ENCODE measurements at regions not wholly inside any gene's neighbourhood (a gene's known extent, or its start where the extent isn't known, plus 50 kb on each side); places are given as distances from the start of the nearest gene placed in this dataset.

DNA sequence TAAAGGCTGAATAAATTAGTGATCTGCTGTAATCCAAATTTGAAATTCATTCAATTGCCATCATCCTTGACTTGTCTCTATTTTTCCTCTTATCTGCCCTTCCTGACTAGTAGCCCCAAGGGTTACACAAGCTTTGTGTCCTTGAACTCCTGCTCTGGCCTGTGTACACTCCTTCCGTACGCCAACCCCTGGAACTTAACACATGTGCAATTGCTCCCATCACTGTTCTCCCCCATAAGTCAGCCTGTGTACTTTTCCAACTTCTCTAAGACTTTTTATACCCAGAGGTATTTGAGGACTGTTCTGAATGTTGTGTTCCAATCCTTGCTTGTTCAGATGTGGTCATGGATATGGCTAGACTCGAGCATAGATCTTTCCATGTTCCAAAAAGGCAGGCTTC is 171.1 kb upstream of the G2E3 start:
- H3K27ac ChIP-seq (ENCODE audit: low read length), result no peak overlapping the region
- no peak overlapping the region for H3K9ac ChIP-seq (ENCODE audit: low read length)
- H3K4me1 ChIP-seq (ENCODE audit: low read length), result no peaks in the 10 kb centered on the region
- H3F3A ChIP-seq (ENCODE audit: insufficient read depth, low read length), result no peaks in the 10 kb centered on the region
- H4K20me1 ChIP-seq (ENCODE audit: insufficient read depth, low read length), result no peaks in the 10 kb centered on the region
- TF ChIP-seq EZH2phosphoT487 (IDR thresholded peaks at IDR 0.05; ENCODE audit: low read length) (no peak), EZH2 (optimal IDR thresholded peaks at IDR 0.05; ENCODE audit: low read depth, low read length) (no peak)
- TF ChIP-seq, protein P1, sequence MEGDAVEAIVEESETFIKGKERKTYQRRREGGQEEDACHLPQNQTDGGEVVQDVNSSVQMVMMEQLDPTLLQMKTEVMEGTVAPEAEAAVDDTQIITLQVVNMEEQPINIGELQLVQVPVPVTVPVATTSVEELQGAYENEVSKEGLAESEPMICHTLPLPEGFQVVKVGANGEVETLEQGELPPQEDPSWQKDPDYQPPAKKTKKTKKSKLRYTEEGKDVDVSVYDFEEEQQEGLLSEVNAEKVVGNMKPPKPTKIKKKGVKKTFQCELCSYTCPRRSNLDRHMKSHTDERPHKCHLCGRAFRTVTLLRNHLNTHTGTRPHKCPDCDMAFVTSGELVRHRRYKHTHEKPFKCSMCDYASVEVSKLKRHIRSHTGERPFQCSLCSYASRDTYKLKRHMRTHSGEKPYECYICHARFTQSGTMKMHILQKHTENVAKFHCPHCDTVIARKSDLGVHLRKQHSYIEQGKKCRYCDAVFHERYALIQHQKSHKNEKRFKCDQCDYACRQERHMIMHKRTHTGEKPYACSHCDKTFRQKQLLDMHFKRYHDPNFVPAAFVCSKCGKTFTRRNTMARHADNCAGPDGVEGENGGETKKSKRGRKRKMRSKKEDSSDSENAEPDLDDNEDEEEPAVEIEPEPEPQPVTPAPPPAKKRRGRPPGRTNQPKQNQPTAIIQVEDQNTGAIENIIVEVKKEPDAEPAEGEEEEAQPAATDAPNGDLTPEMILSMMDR (IDR thresholded peaks at IDR 0.05; ENCODE audit: low read length), result no peak
- H2AFZ ChIP-seq (ENCODE audit: low read length), result no peak overlapping the region
- no peak overlapping the region for H3K4me3 ChIP-seq (ENCODE audit: low read length)
- H3K27me3 ChIP-seq (replicated peaks; ENCODE audit: insufficient read depth, low read length), result no peaks in the 10 kb centered on the region
- H3K79me2 ChIP-seq (ENCODE audit: low read length), result no peaks in the 10 kb centered on the region
- H3K9me3 ChIP-seq (replicated peaks; ENCODE audit: insufficient read depth, low read length), result no peaks in the 10 kb centered on the region
- DNase-seq, result no peak
- no peaks in the 10 kb centered on the region for H3K9me2 ChIP-seq (replicated peaks; ENCODE audit: insufficient read depth, low read length)
- no peak overlapping the region for H3K4me2 ChIP-seq (ENCODE audit: low read depth, low read length)
- no peaks in the 10 kb centered on the region for H3K36me3 ChIP-seq (replicated peaks; ENCODE audit: insufficient read depth, low read length)

DNA sequence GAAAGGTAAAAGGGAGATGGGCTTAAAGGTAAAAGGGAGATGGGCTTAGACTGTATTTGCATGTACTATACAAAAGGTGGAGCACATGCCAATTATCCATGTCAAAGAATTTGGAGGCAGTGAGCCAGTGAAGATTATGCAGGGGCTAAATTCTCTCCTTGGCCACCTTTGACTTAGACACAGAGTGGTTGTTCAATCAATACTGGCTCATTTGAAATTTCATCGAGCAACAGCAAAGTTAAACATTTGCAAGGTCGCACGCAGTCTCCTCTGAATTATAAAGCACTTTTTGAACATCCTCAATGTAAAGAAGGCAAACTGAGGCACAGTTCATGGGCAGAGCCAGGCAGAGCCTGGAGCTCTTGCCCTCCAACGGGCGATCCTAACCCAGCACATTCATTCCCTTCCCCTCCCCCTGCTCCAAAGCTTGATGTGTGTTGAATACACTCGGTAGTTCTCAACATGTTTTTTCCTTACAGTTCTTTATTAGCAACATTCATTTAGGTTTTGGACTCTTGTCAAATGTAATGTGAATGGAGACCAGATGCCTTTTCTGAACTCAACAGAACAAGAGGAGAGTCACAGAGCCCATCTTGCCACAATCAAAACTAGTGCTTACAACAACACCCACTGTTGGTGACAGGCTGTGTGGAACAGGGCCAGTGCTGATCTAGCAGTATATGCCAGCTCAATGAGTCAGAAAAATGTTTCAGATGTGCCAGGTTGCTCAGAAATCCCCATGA is 169.7 kb upstream of the G2E3 start:
- Histone ChIP-seq H3K27ac (ENCODE audit: low read length) (no peak overlapping the region), H3K36me3 (replicated peaks; ENCODE audit: insufficient read depth, low read length) (no peaks in the 10 kb centered on the region), H3K79me2 (ENCODE audit: low read length) (no peaks in the 10 kb centered on the region), H2AFZ (ENCODE audit: low read length) (no peak overlapping the region), H3K4me3 (ENCODE audit: low read length) (no peak overlapping the region), H3K4me1 (ENCODE audit: low read length) (no peaks in the 10 kb centered on the region), H3K4me2 (ENCODE audit: low read depth, low read length) (no peak overlapping the region), H4K20me1 (ENCODE audit: insufficient read depth, low read length) (no peaks in the 10 kb centered on the region), H3F3A (ENCODE audit: insufficient read depth, low read length) (no peaks in the 10 kb centered on the region), H3K9ac (ENCODE audit: low read length) (no peak overlapping the region), H3K27me3 (replicated peaks; ENCODE audit: insufficient read depth, low read length) (no peaks in the 10 kb centered on the region), H3K9me3 (replicated peaks; ENCODE audit: insufficient read depth, low read length) (no peaks in the 10 kb centered on the region), H3K9me2 (replicated peaks; ENCODE audit: insufficient read depth, low read length) (no peaks in the 10 kb centered on the region)
- TF ChIP-seq EZH2 (optimal IDR thresholded peaks at IDR 0.05; ENCODE audit: low read depth, low read length), result no peak
- DNase-seq, result no peak

DNA sequence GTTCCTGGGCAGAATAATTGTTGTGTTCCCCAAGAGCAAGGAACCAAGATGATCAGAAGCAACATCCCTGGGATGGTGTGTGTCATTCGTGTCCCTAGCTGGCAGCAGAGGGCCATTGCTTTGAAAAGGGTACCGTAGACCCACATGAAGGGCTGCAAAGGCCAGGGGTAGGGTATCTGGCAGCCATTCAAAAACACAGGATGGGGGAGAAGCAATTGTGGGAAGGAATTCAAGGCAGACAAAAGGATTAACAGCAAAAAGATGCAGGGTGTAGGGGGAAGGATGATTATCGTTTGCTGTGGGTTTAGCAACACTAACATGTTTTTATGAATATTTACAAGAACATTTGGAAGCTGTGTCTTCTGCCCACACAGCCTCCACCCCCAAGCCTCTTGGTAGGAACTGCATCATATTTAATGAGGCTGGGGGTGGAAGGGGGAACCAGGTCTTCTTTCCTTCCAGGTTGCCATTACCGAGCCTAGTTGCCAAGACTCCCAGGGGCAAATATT is 169.0 kb upstream of the G2E3 start:
- H3K4me2 ChIP-seq (ENCODE audit: low read depth, low read length), result no peak overlapping the region
- H3K79me2 ChIP-seq (ENCODE audit: low read length), result no peaks in the 10 kb centered on the region
- H3F3A ChIP-seq (ENCODE audit: insufficient read depth, low read length), result no peaks in the 10 kb centered on the region
- DNase-seq, result no peak
- no peaks in the 10 kb centered on the region for H3K36me3 ChIP-seq (replicated peaks; ENCODE audit: insufficient read depth, low read length)
- H3K9ac ChIP-seq (ENCODE audit: low read length), result no peak overlapping the region
- no peak overlapping the region for H3K27ac ChIP-seq (ENCODE audit: low read length)
- H3K9me3 ChIP-seq (replicated peaks; ENCODE audit: insufficient read depth, low read length), result no peaks in the 10 kb centered on the region
- no peaks in the 10 kb centered on the region for H3K4me1 ChIP-seq (ENCODE audit: low read length)
- TF ChIP-seq EZH2 (optimal IDR thresholded peaks at IDR 0.05; ENCODE audit: low read depth, low read length) (no peak), EZH2phosphoT487 (IDR thresholded peaks at IDR 0.05; ENCODE audit: low read length) (no peak)
- TF ChIP-seq, protein P1 (IDR thresholded peaks at IDR 0.05; ENCODE audit: low read length), result no peak
- H3K4me3 ChIP-seq (ENCODE audit: low read length), result no peak overlapping the region
- no peaks in the 10 kb centered on the region for H3K9me2 ChIP-seq (replicated peaks; ENCODE audit: insufficient read depth, low read length)
- no peaks in the 10 kb centered on the region for H4K20me1 ChIP-seq (ENCODE audit: insufficient read depth, low read length)
- H2AFZ ChIP-seq (ENCODE audit: low read length), result no peak overlapping the region
- H3K27me3 ChIP-seq (replicated peaks; ENCODE audit: insufficient read depth, low read length), result no peaks in the 10 kb centered on the region

DNA sequence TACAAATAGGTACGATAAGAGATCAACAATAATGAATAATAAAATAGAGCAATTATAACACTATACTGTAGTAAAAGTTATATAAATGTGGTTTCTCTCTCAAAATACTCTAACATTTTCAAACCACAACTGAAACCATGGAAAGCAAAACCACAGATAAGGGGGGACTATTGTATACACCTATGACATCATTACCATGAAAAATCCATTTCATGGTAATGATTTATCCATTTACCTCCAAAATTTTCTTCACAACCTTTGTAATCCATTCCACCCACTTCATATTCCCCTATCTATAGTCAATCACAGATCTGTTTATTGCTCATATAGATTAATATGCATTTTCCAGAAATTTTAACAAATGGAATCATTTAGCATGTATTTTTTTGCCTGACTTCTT is 163.9 kb upstream of the G2E3 start:
- H3K9me3 ChIP-seq (replicated peaks; ENCODE audit: insufficient read depth, low read length), result no peaks in the 10 kb centered on the region
- no peaks in the 10 kb centered on the region for H3K79me2 ChIP-seq (ENCODE audit: low read length)
- no peak overlapping the region for H3K27ac ChIP-seq (ENCODE audit: low read length)
- H4K20me1 ChIP-seq (ENCODE audit: insufficient read depth, low read length), result no peaks in the 10 kb centered on the region
- no peaks in the 10 kb centered on the region for H3K4me1 ChIP-seq (ENCODE audit: low read length)
- no peak overlapping the region for H3K9ac ChIP-seq (ENCODE audit: low read length)
- no peak for DNase-seq
- no peaks in the 10 kb centered on the region for H3F3A ChIP-seq (ENCODE audit: insufficient read depth, low read length)
- no peaks in the 10 kb centered on the region for H3K36me3 ChIP-seq (replicated peaks; ENCODE audit: insufficient read depth, low read length)
- no peaks in the 10 kb centered on the region for H3K9me2 ChIP-seq (replicated peaks; ENCODE audit: insufficient read depth, low read length)
- no peak overlapping the region for H2AFZ ChIP-seq (ENCODE audit: low read length)
- H3K27me3 ChIP-seq (replicated peaks; ENCODE audit: insufficient read depth, low read length), result no peaks in the 10 kb centered on the region
- TF ChIP-seq EZH2phosphoT487 (IDR thresholded peaks at IDR 0.05; ENCODE audit: low read length), result no peak
- no peak for TF ChIP-seq EZH2 (optimal IDR thresholded peaks at IDR 0.05; ENCODE audit: low read depth, low read length)
- TF ChIP-seq, protein P1 (IDR thresholded peaks at IDR 0.05; ENCODE audit: low read length), result no peak
- no peak overlapping the region for H3K4me2 ChIP-seq (ENCODE audit: low read depth, low read length)
- no peak overlapping the region for H3K4me3 ChIP-seq (ENCODE audit: low read length)
